CD4-positive, alpha-beta T cell treated with Interleukin-12 subunit alpha and Interleukin-12 subunit beta, for 1 hour (primary cell): ENCODE measurements at regions not wholly inside any gene's neighbourhood (a gene's known extent, or its start where the extent isn't known, plus 50 kb on each side); places are given as distances from the start of the nearest gene placed in this dataset.
A peak's percentile ranks its signal among the peaks of the same experiment; 100 is the strongest.

ENCODE experiments used
- DNase-seq: peaks from one replicate; pipeline ENCODE4 v3.0.0-alpha.2; 2020

DNA sequence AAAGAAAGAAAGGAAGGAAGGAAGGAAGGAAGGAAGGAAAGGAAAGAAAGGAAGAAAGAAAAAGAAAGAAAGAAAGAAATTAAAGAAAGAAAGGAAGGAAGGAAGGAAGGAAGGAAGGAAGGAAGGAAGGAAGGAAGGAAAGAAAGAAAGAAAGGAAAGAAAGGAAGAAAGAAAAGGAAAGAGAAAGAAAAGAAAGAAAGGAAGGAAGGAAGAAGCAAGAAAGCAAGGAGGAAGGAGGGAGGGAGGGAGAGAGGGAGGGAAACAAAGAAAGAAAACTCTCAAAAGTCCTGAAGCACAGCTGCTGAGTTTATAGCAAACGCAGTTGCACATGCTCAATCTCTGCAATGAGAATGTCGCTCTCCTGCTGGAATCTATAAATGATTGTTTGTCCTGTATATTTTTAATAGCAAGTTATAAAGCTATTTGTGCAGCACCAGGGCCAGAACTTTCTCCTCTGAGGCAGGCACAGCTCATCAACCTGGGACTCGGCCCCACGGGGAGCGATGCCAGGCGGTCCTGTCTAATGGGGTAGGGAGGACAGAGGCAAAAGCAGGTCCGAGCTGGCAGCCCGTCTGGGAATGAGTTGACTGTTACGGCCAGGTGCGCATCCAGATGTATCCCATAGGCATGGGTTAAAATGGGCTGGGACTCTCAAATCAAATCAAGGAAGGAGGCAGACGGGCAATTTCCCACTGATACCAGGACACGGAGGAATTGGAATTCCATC lies 118.0 kb upstream of the PFKP start:
- no peak for DNase-seq

GRCh38 chr10:2948127-2948854 lies 119.1 kb upstream of the PFKP start:
- DNase-seq, result no peak

- no peak for DNase-seq
These were observed 122.6 kb upstream of the PFKP start for GRCh38 chr10:2944788-2945187.

- DNase-seq, result no peak
These were observed 123.3 kb upstream of the PFKP start for GRCh38 chr10:2943932-2944614.

DNA sequence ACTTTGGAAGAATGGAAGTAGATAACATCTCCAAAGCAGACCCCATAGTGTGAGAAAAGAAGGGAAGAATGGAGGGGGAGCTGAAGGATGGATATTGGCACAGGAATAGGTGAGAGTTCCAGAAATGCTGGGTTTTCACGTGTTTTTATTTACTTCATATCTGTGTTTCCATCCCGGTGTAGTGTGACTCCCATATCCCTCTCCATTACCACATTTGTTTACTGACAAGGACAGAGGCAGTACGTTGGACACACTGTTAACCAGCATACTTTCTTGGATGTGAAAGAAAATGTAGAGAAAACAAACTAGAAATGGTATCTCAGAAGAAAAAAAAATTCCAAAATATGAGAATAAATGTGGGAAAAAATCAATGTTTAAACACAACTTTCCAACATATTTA lies 124.4 kb upstream of the PFKP start:
- DNase-seq, result no peak

DNA sequence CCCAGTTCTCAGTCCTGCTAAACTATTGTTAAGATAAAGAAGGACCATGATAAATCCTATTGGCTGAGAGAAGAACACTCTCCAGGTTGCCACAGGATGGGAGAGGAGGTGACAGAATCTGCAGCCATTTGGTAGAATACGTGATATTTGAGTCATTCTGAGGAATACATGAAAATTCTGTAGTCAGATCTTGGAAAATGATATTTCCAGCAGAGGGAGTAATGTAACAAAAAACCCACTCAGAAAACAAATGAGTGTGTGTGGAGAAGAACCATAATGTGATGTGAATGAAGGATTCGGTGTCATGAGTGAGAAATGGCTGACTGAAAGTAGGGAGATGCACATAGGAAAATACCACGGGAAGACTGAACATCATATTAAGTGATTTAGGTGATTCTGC lies 128.5 kb upstream of the PFKP start:
- no peak for DNase-seq

DNA sequence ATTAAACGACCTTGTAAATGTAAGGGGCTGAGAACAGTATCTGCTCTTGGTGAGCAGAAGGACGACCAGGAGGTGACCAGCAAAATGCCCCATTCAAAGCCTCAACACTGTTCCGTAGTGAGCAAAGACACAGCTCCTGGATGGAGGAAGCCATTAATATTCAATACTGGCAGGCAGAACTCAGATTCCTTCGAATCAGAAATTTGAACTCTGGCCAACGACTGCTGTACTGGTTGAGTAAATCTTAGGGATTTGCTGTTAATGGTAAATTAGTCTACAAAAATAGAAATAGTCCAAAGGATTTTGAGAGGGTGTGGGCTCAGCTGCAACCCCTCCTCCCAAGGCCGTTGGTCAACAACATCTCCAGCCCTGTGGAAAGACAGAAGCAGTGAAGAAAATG lies 130.5 kb upstream of the PFKP start:
- DNase-seq, result no peak

DNA sequence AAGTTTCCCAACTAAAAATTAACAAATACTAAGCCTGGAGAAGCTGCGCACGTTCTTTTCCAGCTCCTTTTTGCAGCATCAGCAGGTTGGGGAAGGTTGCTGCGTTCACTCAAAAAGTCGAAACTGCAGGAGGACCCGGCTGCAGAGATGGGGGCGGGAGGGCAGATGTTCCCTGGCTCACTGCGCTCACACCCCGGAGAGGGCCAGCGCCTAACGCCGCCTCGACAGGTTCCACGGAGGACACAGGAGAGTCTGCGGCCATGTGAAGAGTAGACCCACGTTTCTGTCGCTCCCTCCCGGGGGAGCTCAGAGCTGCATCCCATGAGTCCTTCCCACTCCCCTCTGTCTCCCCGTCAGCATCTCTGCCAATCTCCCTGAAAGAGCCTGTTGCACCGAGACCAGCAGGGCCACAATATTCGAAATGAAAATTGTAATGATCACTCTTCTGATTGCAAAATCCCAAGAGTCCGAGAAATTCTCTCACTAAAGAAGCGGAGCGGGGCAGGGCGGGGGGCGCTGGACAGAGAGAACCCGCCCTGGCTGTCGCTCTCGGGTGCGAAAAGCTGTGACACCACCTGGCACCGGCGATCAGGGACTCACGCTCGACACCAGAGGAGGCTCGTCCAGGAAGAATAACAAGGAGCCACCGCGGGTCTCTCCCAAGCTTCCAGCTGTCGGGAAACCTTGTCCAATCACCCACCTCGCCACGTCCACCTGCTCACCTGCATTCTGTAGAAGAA lies 131.5 kb upstream of the PFKP start:
- no peak for DNase-seq

- DNase-seq, result no peak
These were observed 133.4 kb upstream of the PFKP start for GRCh38 chr10:2933924-2934323.

- no peak for DNase-seq
These were observed 133.8 kb upstream of the PFKP start for GRCh38 chr10:2933519-2933918.

- DNase-seq, result no peak
These were observed 134.3 kb upstream of the PFKP start for GRCh38 chr10:2933071-2933470.

GRCh38 chr10:2929480-2930258 lies 137.7 kb upstream of the PFKP start:
- DNase-seq, result no peak

- peak; percentile 46 for DNase-seq
These were observed 139.1 kb upstream of the PFKP start for GRCh38 chr10:2927958-2928840.

DNA sequence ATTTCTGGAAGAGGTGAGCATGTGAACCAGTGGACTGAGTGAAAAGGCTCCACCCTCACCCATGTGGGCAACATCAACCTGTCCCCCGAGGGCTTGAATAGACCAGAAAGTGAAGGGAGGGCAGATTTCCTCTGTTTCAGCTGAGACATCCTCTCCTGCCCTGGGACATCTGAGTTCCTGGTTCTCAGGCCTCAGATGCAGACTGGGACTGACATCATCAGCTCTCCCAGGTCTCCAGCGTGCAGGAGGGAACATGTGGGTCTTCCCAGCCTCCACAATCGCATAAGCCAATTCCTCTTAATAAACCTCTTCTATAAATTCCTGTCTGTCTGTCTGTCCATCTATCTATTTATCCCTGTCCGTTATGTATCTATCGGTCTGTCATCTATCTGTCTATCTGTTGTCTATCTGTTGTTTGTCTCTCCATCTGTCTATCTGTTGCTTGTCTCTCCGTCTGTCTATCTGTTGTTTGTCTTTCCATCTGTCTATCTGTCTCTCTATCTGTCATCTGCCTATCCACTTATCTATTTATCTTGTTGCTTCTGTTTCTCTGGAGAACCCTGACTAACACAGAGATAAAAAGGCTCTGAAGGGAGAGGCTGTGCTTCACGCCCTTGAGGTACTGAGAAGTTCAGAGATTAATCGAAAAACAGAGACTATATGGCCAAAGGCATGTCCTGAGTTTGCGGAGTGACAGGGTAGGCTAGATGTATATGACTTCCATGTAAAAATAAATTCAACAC lies 140.3 kb upstream of the PFKP start:
- no peak for DNase-seq

DNA sequence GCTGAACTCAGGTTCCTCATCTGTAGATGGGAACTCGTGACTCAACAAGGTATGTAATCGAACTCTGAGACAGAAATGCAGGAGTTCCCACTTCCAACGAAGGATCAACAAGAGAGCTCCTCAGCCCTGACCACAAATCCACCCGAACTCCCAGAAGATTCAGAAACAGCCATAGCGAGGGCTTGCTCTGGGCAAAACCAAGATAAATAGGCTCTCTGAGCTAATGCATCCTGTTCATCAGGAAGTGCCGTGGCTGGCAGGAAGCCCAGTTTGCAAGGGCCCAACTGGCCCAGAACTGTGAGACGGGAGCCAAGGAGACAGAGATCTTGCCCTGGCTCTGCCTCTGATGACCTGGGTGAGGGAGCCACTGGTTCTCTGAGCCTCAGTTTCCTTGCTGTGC lies 141.7 kb upstream of the PFKP start:
- DNase-seq, result no peak

DNA sequence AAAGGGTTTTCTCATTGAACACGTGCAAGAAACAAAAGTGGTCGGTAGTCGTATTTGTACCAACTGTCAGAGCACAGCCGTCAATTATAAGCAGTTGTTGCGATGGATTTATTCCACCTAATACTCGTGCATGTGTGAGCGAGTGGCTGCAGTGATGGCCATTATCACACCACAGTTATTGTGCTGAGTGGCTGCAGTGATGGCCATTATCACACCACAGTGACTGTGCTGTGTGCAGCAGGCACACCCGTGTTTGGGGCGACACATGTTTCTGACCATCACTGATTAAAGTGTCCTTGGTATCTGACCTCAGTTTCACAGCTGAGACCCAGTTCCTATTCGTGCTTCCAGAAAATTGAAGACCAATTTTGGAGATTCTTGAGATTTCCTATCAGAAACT lies 142.9 kb upstream of the PFKP start:
- no peak for DNase-seq

DNA sequence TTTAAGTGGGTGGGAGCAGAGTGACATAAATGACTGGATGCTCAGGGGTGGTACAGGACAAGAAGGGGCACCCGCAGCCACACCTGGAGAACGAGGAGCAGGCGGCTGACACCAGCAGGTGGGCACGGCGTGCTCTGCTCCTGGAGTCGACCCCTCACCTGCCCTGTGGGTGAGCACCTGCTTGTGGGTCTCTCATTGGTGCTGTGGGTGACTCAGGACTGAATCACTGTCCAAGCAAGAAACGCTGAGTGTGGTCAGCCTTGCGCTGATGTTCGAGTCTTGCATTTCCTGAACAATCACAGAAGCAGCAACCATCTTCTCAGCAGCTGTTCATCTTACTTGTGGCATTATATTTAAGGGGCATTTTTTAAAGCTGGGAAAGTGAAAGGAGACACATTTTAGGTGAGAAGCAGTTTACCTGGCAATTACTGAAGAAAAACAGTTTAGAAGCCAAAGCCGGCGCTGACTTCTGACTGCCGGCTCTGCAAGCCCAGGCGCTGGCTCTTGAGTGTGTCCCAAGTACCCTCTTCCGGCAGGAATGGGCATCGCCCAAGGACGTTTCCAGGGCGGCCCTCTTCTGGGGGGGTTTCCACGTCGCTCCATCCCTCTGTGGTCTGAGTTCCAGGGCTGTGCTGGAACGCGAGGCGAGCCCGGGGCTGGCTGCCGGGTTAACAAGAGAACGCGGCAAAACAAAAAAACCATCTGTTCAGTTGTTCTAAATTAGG lies 145.2 kb upstream of the PFKP start:
- no peak for DNase-seq

GRCh38 chr10:2920637-2921036 lies 146.7 kb upstream of the PFKP start:
- no peak for DNase-seq

GRCh38 chr10:2920168-2920567 lies 147.2 kb upstream of the PFKP start:
- DNase-seq, result no peak

DNA sequence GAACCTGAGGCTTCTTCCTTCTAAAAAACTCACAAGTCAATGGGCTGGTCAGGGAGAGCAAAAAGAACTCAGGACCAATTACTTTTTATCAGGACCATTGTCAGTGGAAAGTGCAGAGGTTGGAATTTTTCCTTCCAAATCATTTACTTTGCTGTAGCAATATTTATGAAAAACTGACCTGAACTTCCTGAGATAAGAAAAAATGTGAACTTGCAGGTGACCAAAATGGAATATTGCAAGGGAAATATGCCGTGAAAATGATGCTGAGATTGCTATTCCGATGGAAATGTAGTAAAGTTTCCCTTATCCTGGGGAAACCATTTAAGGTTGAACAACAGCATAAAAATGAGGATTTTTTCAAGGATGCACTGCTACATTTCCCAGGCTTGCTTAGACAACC lies 148.3 kb upstream of the PFKP start:
- no peak for DNase-seq
